ENCODE measurements at regions not wholly inside any gene's neighbourhood (a gene's known extent, or its start where the extent isn't known, plus 50 kb on each side); places are given as distances from the start of the nearest gene placed in this dataset.

DNA sequence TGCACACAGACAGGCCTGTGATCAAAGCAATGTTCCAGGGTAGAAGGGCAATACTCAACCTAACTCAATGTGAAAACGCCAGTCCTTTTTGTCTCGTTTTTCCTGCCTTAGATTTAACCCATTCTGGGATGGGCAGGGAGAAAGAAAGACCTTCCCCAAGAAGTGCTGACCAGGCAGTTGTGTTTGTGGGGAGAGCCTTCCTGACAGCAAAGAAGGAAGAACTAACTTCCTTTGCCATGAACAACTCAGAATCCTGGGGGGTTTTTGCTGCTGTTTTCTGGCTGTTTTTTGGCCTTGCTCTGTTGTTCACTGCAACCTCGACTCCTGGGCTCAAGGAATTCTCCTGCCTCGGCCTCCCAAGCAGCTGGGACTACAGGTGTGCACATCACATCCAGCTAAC, 112.0 kb upstream of the RAB4A start:
- TF ChIP-seq, protein P1, sequence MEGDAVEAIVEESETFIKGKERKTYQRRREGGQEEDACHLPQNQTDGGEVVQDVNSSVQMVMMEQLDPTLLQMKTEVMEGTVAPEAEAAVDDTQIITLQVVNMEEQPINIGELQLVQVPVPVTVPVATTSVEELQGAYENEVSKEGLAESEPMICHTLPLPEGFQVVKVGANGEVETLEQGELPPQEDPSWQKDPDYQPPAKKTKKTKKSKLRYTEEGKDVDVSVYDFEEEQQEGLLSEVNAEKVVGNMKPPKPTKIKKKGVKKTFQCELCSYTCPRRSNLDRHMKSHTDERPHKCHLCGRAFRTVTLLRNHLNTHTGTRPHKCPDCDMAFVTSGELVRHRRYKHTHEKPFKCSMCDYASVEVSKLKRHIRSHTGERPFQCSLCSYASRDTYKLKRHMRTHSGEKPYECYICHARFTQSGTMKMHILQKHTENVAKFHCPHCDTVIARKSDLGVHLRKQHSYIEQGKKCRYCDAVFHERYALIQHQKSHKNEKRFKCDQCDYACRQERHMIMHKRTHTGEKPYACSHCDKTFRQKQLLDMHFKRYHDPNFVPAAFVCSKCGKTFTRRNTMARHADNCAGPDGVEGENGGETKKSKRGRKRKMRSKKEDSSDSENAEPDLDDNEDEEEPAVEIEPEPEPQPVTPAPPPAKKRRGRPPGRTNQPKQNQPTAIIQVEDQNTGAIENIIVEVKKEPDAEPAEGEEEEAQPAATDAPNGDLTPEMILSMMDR (IDR thresholded peaks at IDR 0.05), result no peak
- TF ChIP-seq POLR2AphosphoS5 (IDR thresholded peaks at IDR 0.05), result no peak
- TF ChIP-seq POLR2A (IDR thresholded peaks at IDR 0.05), result no peak
